Skeletal muscle tissue (tissue), 3 donors: ENCODE measurements at regions not wholly inside any gene's neighbourhood (a gene's known extent, or its start where the extent isn't known, plus 50 kb on each side); places are given as distances from the start of the nearest gene placed in this dataset.

Experiments
- H3K27ac ChIP-seq: one replicate; pipeline ENCODE4 v1.7.0; 2013; ENCODE audit warnings: mild to moderate bottlenecking, low read depth, low read length, inconsistent platforms
- H3K27me3 ChIP-seq, 3 donors: one replicate each; pipeline ENCODE4 v1.7.0; 2013; ENCODE audit warnings: low read length in 3 of 3; ENCODE audit not compliant: control insufficient read depth in 3 of 3, insufficient read depth in 3 of 3
- H3K36me3 ChIP-seq, 3 donors: one replicate each; pipeline ENCODE4 v1.7.0; 2013; ENCODE audit warnings: low read length in 3 of 3; ENCODE audit not compliant: control insufficient read depth in 3 of 3, insufficient read depth in 3 of 3
- H3K4me1 ChIP-seq, 3 donors: one replicate each; pipeline ENCODE4 v1.7.0; 2013; ENCODE audit warnings: low read length in 3 of 3, mild to moderate bottlenecking in 3 of 3; ENCODE audit not compliant: control insufficient read depth in 3 of 3, insufficient read depth in 3 of 3
- H3K4me3 ChIP-seq, 3 donors: one replicate each; pipeline ENCODE4 v1.7.0; 2013; ENCODE audit warnings: low read length in 3 of 3
- H3K9ac ChIP-seq, 3 donors: one replicate each; pipeline ENCODE4 v1.7.0; 2013; ENCODE audit warnings: low read length in 3 of 3, mild to moderate bottlenecking in 3 of 3, moderate library complexity in 2 of 3, low read depth in 1 of 3
- H3K9me3 ChIP-seq, 3 donors: one replicate each; pipeline ENCODE4 v1.7.0; 2013; ENCODE audit warnings: low read length in 3 of 3; ENCODE audit not compliant: control insufficient read depth in 3 of 3
- donor health status: Osteomylitis.

DNA sequence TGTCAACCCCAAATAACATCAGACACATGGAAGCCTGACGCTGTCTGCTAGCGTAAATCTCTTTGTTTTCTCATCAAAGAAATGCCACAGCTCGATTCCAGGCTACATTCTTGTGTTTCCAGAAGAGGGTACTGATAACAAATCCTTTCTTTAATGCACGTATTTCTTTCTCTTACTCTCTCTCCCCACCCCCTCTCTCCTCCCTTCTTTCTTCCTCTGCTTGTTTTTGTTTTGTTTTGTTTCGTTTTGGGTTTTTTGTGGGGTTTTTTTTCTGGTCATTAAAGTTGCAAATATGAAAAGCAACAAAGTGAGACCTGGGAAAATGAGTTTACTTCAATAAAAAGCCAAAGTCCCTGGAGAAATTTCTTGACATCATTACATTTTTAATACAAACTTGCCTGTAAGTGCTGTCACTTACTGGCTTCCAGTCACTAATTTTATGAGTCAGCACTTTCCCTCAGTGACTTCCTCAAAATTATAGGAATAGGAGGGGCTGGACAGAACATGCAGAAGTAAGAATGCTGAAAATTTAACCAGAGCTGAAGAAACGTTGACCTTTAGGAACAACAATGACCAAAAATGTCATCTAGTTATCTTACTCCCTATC is 106.7 kb upstream of the NABP1 start:
- Histone ChIP-seq H3K36me3 (no peaks in the 10 kb centered on the region), H3K27ac (peak overlapping the region; percentile 32), H3K9ac (no peak overlapping the region), H3K4me1 (no peaks in the 10 kb centered on the region), H3K4me3 (peak overlapping the region in 1 of 3 donors; percentile 46), H3K27me3 (no peaks in the 10 kb centered on the region), H3K9me3 (no peaks in the 10 kb centered on the region)

DNA sequence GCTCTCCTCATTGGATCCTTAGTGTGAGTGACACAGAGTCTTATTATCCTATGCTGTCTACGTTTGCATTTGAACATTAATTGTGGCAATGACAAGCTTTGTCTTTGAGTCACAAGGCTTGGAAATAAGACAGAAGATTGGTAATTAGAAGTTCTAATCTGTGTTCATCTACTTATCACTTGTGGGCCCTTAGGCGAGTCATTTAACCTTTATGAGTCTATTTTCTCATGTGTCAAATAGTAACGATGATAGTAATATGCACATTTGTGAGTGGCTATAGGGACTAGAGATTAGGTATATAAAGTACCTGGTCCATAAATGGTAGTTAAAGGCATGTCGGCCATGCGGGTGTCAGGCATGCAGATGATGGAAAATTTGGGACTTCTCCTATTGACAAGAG is 105.6 kb upstream of the NABP1 start:
- no peak overlapping the region for H3K9ac ChIP-seq
- no peaks in the 10 kb centered on the region for H3K4me1 ChIP-seq
- H3K27me3 ChIP-seq, result no peaks in the 10 kb centered on the region
- no peaks in the 10 kb centered on the region for H3K36me3 ChIP-seq
- H3K9me3 ChIP-seq, result no peaks in the 10 kb centered on the region
- H3K4me3 ChIP-seq, result no peak overlapping the region
- no peak overlapping the region for H3K27ac ChIP-seq

DNA sequence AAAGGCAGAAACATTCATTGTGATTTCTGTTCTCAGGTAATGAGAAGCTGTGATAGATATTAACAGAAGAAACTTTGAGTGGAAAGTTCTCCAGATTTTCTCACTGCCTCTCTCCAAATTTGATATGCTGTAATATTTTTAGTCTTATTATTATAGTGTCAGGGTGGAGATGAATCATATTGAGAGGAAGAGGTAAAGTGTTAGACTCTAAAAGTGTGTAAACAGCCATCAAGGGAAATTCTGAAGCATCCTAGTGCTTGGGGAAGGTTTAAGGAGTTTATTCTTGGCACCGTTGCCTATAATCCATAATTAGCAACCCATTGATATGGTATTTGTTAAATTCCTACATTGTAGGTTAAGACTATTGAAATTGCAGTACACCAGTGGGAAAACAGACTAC is 104.7 kb upstream of the NABP1 start:
- no peaks in the 10 kb centered on the region for H3K4me1 ChIP-seq
- H3K27ac ChIP-seq, result no peak overlapping the region
- no peaks in the 10 kb centered on the region for H3K36me3 ChIP-seq
- H3K4me3 ChIP-seq, result no peak overlapping the region
- no peaks in the 10 kb centered on the region for H3K9me3 ChIP-seq
- no peak overlapping the region for H3K9ac ChIP-seq
- no peaks in the 10 kb centered on the region for H3K27me3 ChIP-seq

DNA sequence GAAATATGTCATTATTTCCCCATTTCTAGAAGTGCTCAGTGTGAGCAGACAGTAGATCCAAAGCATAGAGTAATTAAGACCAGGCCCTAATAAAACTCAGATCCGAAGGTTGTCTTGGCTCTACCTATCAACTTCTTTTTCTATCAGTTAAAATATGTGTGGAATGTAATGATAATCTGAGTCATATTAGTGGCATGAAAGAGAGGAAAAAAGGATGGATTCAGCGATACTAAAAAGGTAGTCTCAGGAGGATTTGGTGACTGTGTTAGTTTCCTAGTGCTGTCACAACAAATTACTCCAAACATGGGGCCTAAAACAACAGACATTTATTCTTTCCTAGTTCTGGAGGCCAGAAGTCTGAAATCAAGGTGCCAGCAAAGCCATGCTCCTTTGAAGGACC is 103.7 kb upstream of the NABP1 start:
- H3K27me3 ChIP-seq, result no peaks in the 10 kb centered on the region
- no peaks in the 10 kb centered on the region for H3K36me3 ChIP-seq
- no peaks in the 10 kb centered on the region for H3K9me3 ChIP-seq
- no peak overlapping the region for H3K4me3 ChIP-seq
- H3K9ac ChIP-seq, result no peak overlapping the region
- no peak overlapping the region for H3K27ac ChIP-seq
- no peaks in the 10 kb centered on the region for H3K4me1 ChIP-seq

DNA sequence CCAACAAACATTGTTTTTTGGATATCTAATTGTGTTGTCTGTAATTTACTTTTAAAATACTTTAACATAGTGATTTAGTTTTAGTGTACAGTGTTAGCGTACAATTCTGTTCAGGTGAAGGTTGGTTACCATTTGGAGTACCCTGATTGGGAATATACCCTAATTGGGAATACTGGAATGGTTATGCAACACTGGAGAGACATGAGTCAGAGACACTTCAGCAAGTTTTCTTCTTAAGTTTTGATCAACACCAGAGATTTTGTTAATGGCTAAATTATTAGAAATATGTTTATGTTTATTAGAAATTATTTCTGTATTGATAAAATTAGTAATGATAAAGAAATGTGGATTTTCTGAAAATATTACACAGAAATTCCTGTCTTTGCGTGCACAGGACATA is 100.3 kb upstream of the NABP1 start:
- Histone ChIP-seq H3K27ac (no peak overlapping the region), H3K27me3 (no peaks in the 10 kb centered on the region), H3K9me3 (no peaks in the 10 kb centered on the region), H3K4me1 (no peaks in the 10 kb centered on the region), H3K9ac (no peak overlapping the region), H3K36me3 (no peaks in the 10 kb centered on the region), H3K4me3 (no peak overlapping the region)

DNA sequence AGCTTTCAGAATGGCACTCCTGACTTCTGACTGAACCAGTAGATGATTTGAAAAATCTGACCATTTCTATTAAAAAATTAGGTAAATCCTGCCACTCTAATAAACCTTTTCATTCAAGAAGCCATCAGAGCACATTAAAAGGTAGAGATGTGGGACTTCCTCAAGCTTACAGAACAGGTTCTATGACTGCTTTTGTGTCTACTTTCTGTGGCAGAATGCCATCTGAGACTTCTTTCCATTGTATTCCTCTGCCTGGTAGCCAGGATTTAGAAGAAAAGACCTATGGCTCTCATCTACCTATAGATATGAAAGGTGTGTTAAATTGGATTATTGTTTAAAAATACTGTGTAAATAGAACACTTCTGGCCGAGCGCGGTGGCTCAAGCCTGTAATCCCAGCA is 99.9 kb upstream of the NABP1 start:
- H3K9me3 ChIP-seq, result no peaks in the 10 kb centered on the region
- no peak overlapping the region for H3K9ac ChIP-seq
- no peak overlapping the region for H3K27ac ChIP-seq
- H3K4me1 ChIP-seq, result no peaks in the 10 kb centered on the region
- no peak overlapping the region for H3K4me3 ChIP-seq
- no peaks in the 10 kb centered on the region for H3K27me3 ChIP-seq
- H3K36me3 ChIP-seq, result no peaks in the 10 kb centered on the region

DNA sequence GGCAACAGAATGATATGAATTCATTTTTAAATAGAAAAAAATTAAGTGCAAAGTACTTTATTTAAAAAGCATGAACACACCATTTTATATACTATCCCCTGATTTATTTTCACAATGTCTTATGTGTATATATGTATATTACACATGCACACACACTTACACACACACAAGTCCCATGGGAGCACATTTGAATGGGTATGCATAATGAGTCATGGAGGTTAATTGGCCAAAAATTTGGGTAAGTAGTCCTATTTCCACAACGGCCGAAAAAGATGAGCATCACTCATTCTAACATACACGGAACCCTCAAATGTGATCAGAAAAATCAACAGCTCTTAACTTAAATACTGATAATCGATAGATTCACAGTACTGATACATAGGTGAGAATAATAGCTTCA is 97.4 kb upstream of the NABP1 start:
- no peaks in the 10 kb centered on the region for H3K36me3 ChIP-seq
- no peak overlapping the region for H3K9ac ChIP-seq
- no peaks in the 10 kb centered on the region for H3K9me3 ChIP-seq
- no peaks in the 10 kb centered on the region for H3K27me3 ChIP-seq
- H3K4me3 ChIP-seq, result no peak overlapping the region
- no peak overlapping the region for H3K27ac ChIP-seq
- H3K4me1 ChIP-seq, result no peaks in the 10 kb centered on the region

DNA sequence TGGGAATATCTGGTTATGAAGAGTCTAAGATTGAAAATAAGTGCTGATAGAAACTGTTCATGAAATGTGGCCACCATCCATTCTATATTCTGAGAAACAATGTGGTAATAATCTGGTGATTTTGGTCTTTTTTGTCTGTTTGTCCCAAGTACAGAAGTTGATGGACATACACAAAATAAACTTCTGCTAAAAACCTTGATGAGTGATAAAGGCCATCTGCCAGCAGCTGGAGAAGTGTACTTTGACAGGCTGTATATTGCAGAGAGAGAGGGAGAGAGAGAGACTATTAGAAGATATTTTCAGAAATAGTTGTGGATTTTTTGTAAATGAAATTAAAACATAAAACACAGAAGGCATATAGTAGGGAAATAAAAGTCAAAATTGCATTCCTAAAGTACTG is 96.9 kb upstream of the NABP1 start:
- no peaks in the 10 kb centered on the region for H3K27me3 ChIP-seq
- no peaks in the 10 kb centered on the region for H3K36me3 ChIP-seq
- H3K27ac ChIP-seq, result no peak overlapping the region
- H3K9ac ChIP-seq, result no peak overlapping the region
- no peaks in the 10 kb centered on the region for H3K4me1 ChIP-seq
- no peaks in the 10 kb centered on the region for H3K9me3 ChIP-seq
- no peak overlapping the region for H3K4me3 ChIP-seq

DNA sequence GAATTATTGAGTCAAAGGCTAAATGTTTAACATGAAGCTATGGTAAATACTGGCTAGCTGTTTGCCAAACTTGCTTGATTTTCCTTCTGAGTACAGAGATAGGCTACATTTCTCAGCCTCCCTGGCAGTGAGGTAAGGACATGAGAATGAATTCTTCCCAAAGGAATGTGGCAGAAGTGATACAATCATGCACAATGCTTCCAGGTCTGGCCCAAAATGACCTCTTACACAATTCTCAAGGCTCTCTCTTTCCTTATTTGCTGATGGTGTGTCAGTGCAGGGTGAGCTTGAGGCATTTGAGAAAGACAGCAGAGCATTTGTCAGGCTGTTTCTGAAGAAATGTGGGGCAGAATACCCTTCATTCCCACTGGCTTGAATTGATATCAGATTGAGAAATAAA is 95.6 kb upstream of the NABP1 start:
- Histone ChIP-seq H3K4me1 (no peaks in the 10 kb centered on the region), H3K27ac (no peak overlapping the region), H3K9me3 (no peaks in the 10 kb centered on the region), H3K36me3 (no peaks in the 10 kb centered on the region), H3K9ac (no peak overlapping the region), H3K4me3 (no peak overlapping the region), H3K27me3 (no peaks in the 10 kb centered on the region)

DNA sequence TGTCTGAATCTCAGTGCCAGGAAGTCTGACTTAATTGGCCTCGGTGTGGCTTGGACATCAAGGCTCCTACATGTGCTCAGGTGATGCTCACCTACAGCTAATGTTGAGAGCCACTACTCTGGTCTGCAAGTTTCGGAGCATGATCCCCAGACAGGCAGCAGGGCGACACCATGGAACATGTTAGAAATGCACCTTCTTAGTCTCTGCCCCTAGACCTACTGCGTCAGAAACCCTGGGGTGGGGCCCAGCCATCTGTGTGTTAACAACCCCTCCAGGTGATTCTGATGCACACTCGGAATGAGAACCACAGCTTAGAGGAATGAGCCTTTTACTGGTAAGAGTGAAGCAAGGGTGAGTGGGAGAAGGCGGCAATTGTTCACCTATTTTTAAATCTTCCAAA is 86.9 kb upstream of the NABP1 start:
- Histone ChIP-seq H3K4me3 (no peak overlapping the region), H3K9ac (no peak overlapping the region), H3K9me3 (no peaks in the 10 kb centered on the region), H3K36me3 (no peaks in the 10 kb centered on the region), H3K27me3 (no peaks in the 10 kb centered on the region), H3K4me1 (no peaks in the 10 kb centered on the region), H3K27ac (no peak overlapping the region)
